Activated CD8-positive, alpha-beta memory T cell treated with anti-CD3 and anti-CD28 coated beads for 1 hour (primary cell): ENCODE measurements at regions not wholly inside any gene's neighbourhood (a gene's known extent, or its start where the extent isn't known, plus 50 kb on each side); places are given as distances from the start of the nearest gene placed in this dataset.
"Not testable (repeated sequence)": the region's sequence is repeated elsewhere in the genome, so short reads cannot be mapped to it uniquely, and the experiment has no call there.

Experiments used
- DNase-seq, 2 donors: peaks; one replicate each; pipeline ENCODE4 v3.0.0-alpha.2; 2020; ENCODE audit warnings: low read depth in 1 of 2; ENCODE audit errors: extremely low read depth in 1 of 2

GRCh38 chr7:82501346-82501745, 57.8 kb upstream of the CACNA2D1 start:
- DNase-seq: no peak

DNA sequence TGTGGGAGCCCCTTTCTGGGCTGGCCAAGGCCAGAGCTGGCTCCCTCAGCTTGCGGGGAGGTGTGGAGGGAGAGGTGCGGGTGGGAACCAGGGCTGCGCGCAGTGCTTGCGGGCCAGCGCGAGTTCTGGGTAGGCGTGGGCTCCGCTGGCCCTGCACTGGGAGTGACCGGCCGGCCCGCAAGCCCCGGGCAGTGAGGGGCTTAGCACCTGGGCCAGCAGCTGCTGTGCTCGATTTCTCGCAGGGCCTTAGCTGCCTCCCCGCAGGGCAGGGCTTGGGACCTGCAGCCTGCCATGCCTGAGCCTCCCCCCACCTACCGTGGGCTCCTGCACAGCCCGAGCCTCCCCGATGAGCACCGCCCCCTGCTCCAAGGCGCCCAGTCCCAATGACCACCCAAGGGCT, 56.0 kb upstream of the CACNA2D1 start:
- DNase-seq: not testable (repeated sequence)

DNA sequence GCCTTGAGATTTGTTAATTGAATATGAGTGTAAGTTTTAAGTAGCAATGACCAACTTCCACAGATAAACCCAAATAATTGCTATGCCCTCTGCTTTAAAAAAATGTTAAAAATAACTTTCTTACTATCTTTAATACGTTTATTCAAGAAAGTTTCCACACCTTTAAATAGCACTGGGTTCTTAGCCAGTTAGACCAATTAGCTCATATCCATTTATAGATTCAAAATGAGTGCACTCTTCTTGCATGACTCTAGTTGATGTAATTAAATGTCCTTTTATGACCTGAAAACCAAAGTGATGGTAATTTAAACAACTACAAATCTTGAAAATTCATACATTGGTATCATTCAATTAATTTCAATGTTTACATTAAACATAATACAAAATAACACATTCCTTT, 50.8 kb upstream of the CACNA2D1 start:
- DNase-seq: no peak
